IMR-90 (cell line): ENCODE measurements at regions not wholly inside any gene's neighbourhood (a gene's known extent, or its start where the extent isn't known, plus 50 kb on each side); places are given as distances from the start of the nearest gene placed in this dataset.

Source experiments
- ATAC-seq: fragments of 200-7000 bp; cut with Tn5 transposase; 2 replicates; pipeline ENCODE4 v1.9.1; 2020; ENCODE audit warnings: low read depth, mild to moderate bottlenecking, moderate library complexity
- BruUV-seq: library from RNA; stranded (reverse); fragments of 400-500 nt; replicated peaks from 2 replicates; lab custom pipeline; 2021; lab: Mats Ljungman, UMichigan
- CTCF ChIA-PET: fragments of 300-600 bp; formaldehyde crosslinking; extraction: SDS; loops from one replicate; lab custom pipeline; 2021; ENCODE audit warnings: antibody characterized with exemption; lab: Yijun Ruan, JAX
- POLR2A ChIA-PET: fragments of 300-600 bp; sonication (Branson Sonifier 250); formaldehyde crosslinking; loops from one replicate; lab custom pipeline; 2022; ENCODE audit warnings: antibody characterized with exemption; ENCODE audit not compliant: unreplicated experiment; lab: Charles Lee
- DNase-seq: peaks from one replicate; pipeline ENCODE4 v3.0.0; 2013
- H2AFZ ChIP-seq: replicated peaks from 2 replicates; pipeline ENCODE3; 2013; ENCODE audit warnings: low read length, mild to moderate bottlenecking; ENCODE audit not compliant: poor library complexity
- H2AK5ac ChIP-seq: 2 replicates; pipeline ENCODE4 v1.6.1; 2013; ENCODE audit warnings: low read depth, low read length, inconsistent platforms
- H2AK9ac ChIP-seq: replicated peaks from 2 replicates; pipeline ENCODE3; 2013; ENCODE audit warnings: mild to moderate bottlenecking, low read depth, low read length, moderate library complexity; ENCODE audit not compliant: poor library complexity
- H2BK120ac ChIP-seq: 2 replicates; pipeline ENCODE4 v1.6.1; 2013; ENCODE audit warnings: low read depth, low read length, inconsistent platforms
- H2BK15ac ChIP-seq: 3 replicates; pipeline ENCODE4 v1.6.1; 2013; ENCODE audit warnings: low read depth, low read length, inconsistent platforms
- H2BK20ac ChIP-seq: 2 replicates; pipeline ENCODE4 v1.6.1; 2013; ENCODE audit warnings: low read depth, mild to moderate bottlenecking, inconsistent platforms, low read length, moderate library complexity
- H2BK5ac ChIP-seq: 2 replicates; pipeline ENCODE4 v1.6.1; 2013; ENCODE audit warnings: mild to moderate bottlenecking, low read depth, low read length, inconsistent platforms; ENCODE audit not compliant: poor library complexity, severe bottlenecking
- H3K14ac ChIP-seq: replicated peaks from 2 replicates; pipeline ENCODE4 v1.6.1; 2013; ENCODE audit warnings: low read depth, low read length, inconsistent platforms
- H3K18ac ChIP-seq: 2 replicates; pipeline ENCODE4 v1.6.1; 2013; ENCODE audit warnings: low read depth, low read length, control low read depth
- H3K23ac ChIP-seq: 2 replicates; pipeline ENCODE4 v1.6.1; 2013; ENCODE audit warnings: low read depth, low read length, inconsistent platforms
- H3K27ac ChIP-seq: 2 replicates; pipeline ENCODE4 v1.5.1; 2013; ENCODE audit warnings: mild to moderate bottlenecking, control low read depth, low read length; ENCODE audit not compliant: insufficient read depth
- H3K27me3 ChIP-seq: 2 replicates; pipeline ENCODE4 v1.6.1; 2013; ENCODE audit warnings: low read length; ENCODE audit not compliant: control insufficient read depth, insufficient read depth
- H3K36me3 ChIP-seq: 2 replicates; pipeline ENCODE4 v1.6.1; 2013; ENCODE audit warnings: low read length, mixed read lengths; ENCODE audit not compliant: control insufficient read depth, insufficient read depth
- H3K4ac ChIP-seq: 2 replicates; pipeline ENCODE4 v1.6.1; 2013; ENCODE audit warnings: low read depth, low read length, inconsistent platforms
- H3K4me1 ChIP-seq: 2 replicates; pipeline ENCODE4 v1.6.1; 2013; ENCODE audit warnings: low read length, mixed read lengths; ENCODE audit not compliant: control insufficient read depth, insufficient read depth
- H3K4me2 ChIP-seq: 2 replicates; pipeline ENCODE4 v1.6.1; 2013; ENCODE audit warnings: low read depth, mild to moderate bottlenecking, control low read depth, low read length, moderate library complexity
- H3K4me3 ChIP-seq: 2 replicates; pipeline ENCODE4 v1.5.1; 2013; ENCODE audit warnings: low read depth, mild to moderate bottlenecking, control low read depth, low read length, moderate library complexity; ENCODE audit not compliant: insufficient read depth
- H3K56ac ChIP-seq: 2 replicates; pipeline ENCODE4 v1.6.1; 2013; ENCODE audit warnings: low read length, inconsistent platforms; ENCODE audit not compliant: insufficient read depth; ENCODE audit errors: extremely low read depth
- H3K79me1 ChIP-seq, 2 experiments: 2 replicates each; pipeline ENCODE4 v1.6.1; 2013; ENCODE audit warnings: low read length in 2 of 2, inconsistent platforms in 1 of 2, low read depth in 1 of 2
- H3K9ac ChIP-seq: 2 replicates; pipeline ENCODE4 v1.6.1; 2013; ENCODE audit warnings: low read depth, low read length, control low read depth
- H3K9me1 ChIP-seq: 2 replicates; pipeline ENCODE4 v1.6.1; 2013; ENCODE audit warnings: low read length, inconsistent platforms; ENCODE audit not compliant: insufficient read depth
- H3K9me3 ChIP-seq: 2 replicates; pipeline ENCODE4 v1.6.1; 2013; ENCODE audit warnings: low read length; ENCODE audit not compliant: control insufficient read depth, insufficient read depth
- H4K20me1 ChIP-seq: 2 replicates; pipeline ENCODE4 v1.6.1; 2013; ENCODE audit warnings: low read length, inconsistent platforms; ENCODE audit not compliant: insufficient read depth
- H4K5ac ChIP-seq: 2 replicates; pipeline ENCODE4 v1.6.1; 2013; ENCODE audit warnings: mild to moderate bottlenecking, low read depth, low read length, control low read depth
- H4K8ac ChIP-seq, 2 experiments: 2 replicates each; pipeline ENCODE4 v1.6.1; 2013; ENCODE audit warnings: low read depth in 2 of 2, low read length in 2 of 2, control low read depth in 1 of 2, inconsistent platforms in 1 of 2
- H4K91ac ChIP-seq: 2 replicates; pipeline ENCODE4 v1.6.1; 2013; ENCODE audit warnings: low read depth, low read length, inconsistent platforms; ENCODE audit not compliant: insufficient read depth
- BHLHE40 ChIP-seq: fragments of 150-350 bp; IDR thresholded peaks from 2 replicates; pipeline ENCODE4 v1.6.1; 2016; ENCODE audit warnings: mild to moderate bottlenecking, low read depth, low read length
- CEBPB ChIP-seq: IDR thresholded peaks from 2 replicates; pipeline ENCODE4 v1.6.1; 2012; ENCODE audit warnings: low read depth, low read length, improper control_type of control experiment
- CHD1 ChIP-seq: IDR thresholded peaks from 2 replicates; pipeline ENCODE4 v1.6.1; 2012; ENCODE audit warnings: low read depth, low read length, improper control_type of control experiment
- FOS ChIP-seq: fragments of 150-350 bp; IDR thresholded peaks from 2 replicates; pipeline ENCODE4 v1.6.1; 2016; ENCODE audit warnings: low read depth, low read length
- MAFK ChIP-seq: IDR thresholded peaks from 2 replicates; pipeline ENCODE4 v1.6.1; 2012; ENCODE audit warnings: low read depth, low read length, improper control_type of control experiment
- MAZ ChIP-seq: IDR thresholded peaks from 2 replicates; pipeline ENCODE4 v1.6.1; 2012; ENCODE audit warnings: low read depth, mild to moderate bottlenecking, low read length, improper control_type of control experiment, moderate library complexity, borderline replicate concordance
- MXI1 ChIP-seq: IDR thresholded peaks from 2 replicates; pipeline ENCODE4 v1.6.1; 2012; ENCODE audit warnings: low read depth, mild to moderate bottlenecking, low read length, moderate library complexity, borderline replicate concordance
- NFE2L2 ChIP-seq: fragments of 150-350 bp; IDR thresholded peaks from 2 replicates; pipeline ENCODE4 v1.6.1; 2016; ENCODE audit warnings: low read depth, mild to moderate bottlenecking, low read length
- POLR2A ChIP-seq: IDR thresholded peaks from 2 replicates; pipeline ENCODE4 v1.6.1; 2012; ENCODE audit warnings: mild to moderate bottlenecking, low read depth, low read length
- RAD21 ChIP-seq: IDR thresholded peaks from 2 replicates; pipeline ENCODE4 v1.6.1; 2012; ENCODE audit warnings: low read length, improper control_type of control experiment
- RCOR1 ChIP-seq: IDR thresholded peaks from 2 replicates; pipeline ENCODE4 v1.6.1; 2012; ENCODE audit warnings: mild to moderate bottlenecking, low read length, improper control_type of control experiment; ENCODE audit not compliant: insufficient replicate concordance
- RFX5 ChIP-seq: IDR thresholded peaks from 2 replicates; pipeline ENCODE4 v1.8.0; 2012; ENCODE audit warnings: low read depth, mild to moderate bottlenecking, low read length, moderate library complexity
- SMC3 ChIP-seq: fragments of 150-350 bp; IDR thresholded peaks from 2 replicates; pipeline ENCODE4 v1.6.1; 2016; ENCODE audit warnings: low read depth, mild to moderate bottlenecking, antibody characterized with exemption, low read length, moderate library complexity
- WGBS, 2 experiments: methylation state at CpG; one replicate each; pipeline versions ENCODE4 v1.1.5 to v1.1.7; 2013; ENCODE audit warnings: missing lambda C conversion rate in 2 of 2; ENCODE audit not compliant: insufficient read length in 1 of 2; ENCODE audit errors: extremely low coverage in 2 of 2; 5-methylcytosine and 5-hydroxymethylcytosine counted together
- dilution Hi-C: fragments of 300-500 bp; cut with HindIII; formaldehyde crosslinking; loops from one replicate; pipeline ENCODE4 v1.14.3; 2018; ENCODE audit warnings: low sequenced_read_pairs; ENCODE audit not compliant: unreplicated experiment
- in situ Hi-C: fragments of 300-500 bp; cut with MboI; formaldehyde crosslinking; loops from 3 replicates; pipeline ENCODE4 v1.14.3; 2019; ENCODE audit warnings: low sequenced_read_pairs, inconsistent platforms, mixed read lengths
- intact Hi-C: fragments of 100-400 bp; cut with micrococcal nuclease; formaldehyde crosslinking; loops from 2 replicates; pipeline ENCODE4 v1.10.0; 2022
- TF ChIP-seq, protein P1 (sequence below): conservative IDR thresholded peaks from 2 replicates; pipeline ENCODE4 v1.5.1; 2012; ENCODE audit warnings: mild to moderate bottlenecking, low read depth, low read length, improper control_type of control experiment
- TF ChIP-seq, protein P2 (sequence below): fragments of 150-350 bp; IDR thresholded peaks from 2 replicates; pipeline ENCODE4 v1.6.1; 2017; ENCODE audit warnings: mild to moderate bottlenecking, antibody characterized with exemption, low read length, low read depth
- TF ChIP-seq, protein P3 (sequence below): fragments of 150-350 bp; IDR thresholded peaks from 2 replicates; pipeline ENCODE4 v1.6.1; 2016; ENCODE audit warnings: low read depth, mild to moderate bottlenecking, low read length, moderate library complexity, borderline replicate concordance

DNA sequence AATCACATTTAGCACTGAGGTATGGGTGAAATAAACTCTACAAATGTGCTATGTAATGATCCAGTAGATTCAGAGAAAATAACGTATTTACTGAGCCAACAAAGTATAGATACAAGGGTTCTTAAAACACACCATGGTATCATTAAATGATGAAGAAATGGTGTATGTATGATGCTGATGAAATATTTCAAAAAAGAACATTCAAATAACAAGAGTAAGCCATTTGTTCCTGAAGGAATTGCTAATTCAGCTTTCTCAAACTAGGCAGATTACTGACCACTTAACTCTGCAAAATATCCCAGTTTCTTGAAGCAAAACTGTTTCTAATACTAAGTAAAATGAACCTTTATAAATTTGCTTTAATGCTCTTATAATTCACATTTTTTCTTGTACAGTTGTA is 97.6 kb upstream of the IFNE start:
- no peak overlapping the region for H2AK5ac ChIP-seq
- no CpG with 5 or more reads among the region's 1 CpG for WGBS, 2 experiments
- H3K9me3 ChIP-seq: no peaks in the 10 kb centered on the region
- no peaks in the 10 kb centered on the region for H4K20me1 ChIP-seq
- peaks cover 9% of the 10 kb centered on the region for H3K4me1 ChIP-seq
- no TSS peak for BruUV-seq
- no peak overlapping the region for H3K14ac ChIP-seq
- H3K9me1 ChIP-seq: peaks cover 4% of the 10 kb centered on the region
- no peak overlapping the region for H3K56ac ChIP-seq
- no peak overlapping the region for H4K91ac ChIP-seq
- H3K18ac ChIP-seq: peak overlapping the region; percentile 43; the same call in 1 of the 2 replicates
- intact Hi-C loops (loop anchor here (5.0 kb wide), 2 partner anchors 98 to 208 kb away; no protein-coding TSS in a partner anchor), dilution Hi-C loops (no loop called here), in situ Hi-C loops (loop anchor here (25.0 kb wide), 1 partner anchor 408 kb away; the partner anchor contains the start of genes CDKN2A and CDKN2B-AS1)
- TF ChIP-seq MAZ: no peak
- TF ChIP-seq NFE2L2: no peak
- no peak for TF ChIP-seq CEBPB
- no peak for TF ChIP-seq MXI1
- TF ChIP-seq RFX5: no peak
- no peak for TF ChIP-seq RCOR1
- TF ChIP-seq, protein P1, sequence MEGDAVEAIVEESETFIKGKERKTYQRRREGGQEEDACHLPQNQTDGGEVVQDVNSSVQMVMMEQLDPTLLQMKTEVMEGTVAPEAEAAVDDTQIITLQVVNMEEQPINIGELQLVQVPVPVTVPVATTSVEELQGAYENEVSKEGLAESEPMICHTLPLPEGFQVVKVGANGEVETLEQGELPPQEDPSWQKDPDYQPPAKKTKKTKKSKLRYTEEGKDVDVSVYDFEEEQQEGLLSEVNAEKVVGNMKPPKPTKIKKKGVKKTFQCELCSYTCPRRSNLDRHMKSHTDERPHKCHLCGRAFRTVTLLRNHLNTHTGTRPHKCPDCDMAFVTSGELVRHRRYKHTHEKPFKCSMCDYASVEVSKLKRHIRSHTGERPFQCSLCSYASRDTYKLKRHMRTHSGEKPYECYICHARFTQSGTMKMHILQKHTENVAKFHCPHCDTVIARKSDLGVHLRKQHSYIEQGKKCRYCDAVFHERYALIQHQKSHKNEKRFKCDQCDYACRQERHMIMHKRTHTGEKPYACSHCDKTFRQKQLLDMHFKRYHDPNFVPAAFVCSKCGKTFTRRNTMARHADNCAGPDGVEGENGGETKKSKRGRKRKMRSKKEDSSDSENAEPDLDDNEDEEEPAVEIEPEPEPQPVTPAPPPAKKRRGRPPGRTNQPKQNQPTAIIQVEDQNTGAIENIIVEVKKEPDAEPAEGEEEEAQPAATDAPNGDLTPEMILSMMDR: no peak
- TF ChIP-seq MAFK: no peak
- TF ChIP-seq POLR2A: no peak
- no peak for TF ChIP-seq SMC3
- TF ChIP-seq BHLHE40: no peak
- TF ChIP-seq, protein P2, sequence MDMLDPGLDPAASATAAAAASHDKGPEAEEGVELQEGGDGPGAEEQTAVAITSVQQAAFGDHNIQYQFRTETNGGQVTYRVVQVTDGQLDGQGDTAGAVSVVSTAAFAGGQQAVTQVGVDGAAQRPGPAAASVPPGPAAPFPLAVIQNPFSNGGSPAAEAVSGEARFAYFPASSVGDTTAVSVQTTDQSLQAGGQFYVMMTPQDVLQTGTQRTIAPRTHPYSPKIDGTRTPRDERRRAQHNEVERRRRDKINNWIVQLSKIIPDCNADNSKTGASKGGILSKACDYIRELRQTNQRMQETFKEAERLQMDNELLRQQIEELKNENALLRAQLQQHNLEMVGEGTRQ: no peak
- TF ChIP-seq RAD21: no peak
- TF ChIP-seq, protein P3, sequence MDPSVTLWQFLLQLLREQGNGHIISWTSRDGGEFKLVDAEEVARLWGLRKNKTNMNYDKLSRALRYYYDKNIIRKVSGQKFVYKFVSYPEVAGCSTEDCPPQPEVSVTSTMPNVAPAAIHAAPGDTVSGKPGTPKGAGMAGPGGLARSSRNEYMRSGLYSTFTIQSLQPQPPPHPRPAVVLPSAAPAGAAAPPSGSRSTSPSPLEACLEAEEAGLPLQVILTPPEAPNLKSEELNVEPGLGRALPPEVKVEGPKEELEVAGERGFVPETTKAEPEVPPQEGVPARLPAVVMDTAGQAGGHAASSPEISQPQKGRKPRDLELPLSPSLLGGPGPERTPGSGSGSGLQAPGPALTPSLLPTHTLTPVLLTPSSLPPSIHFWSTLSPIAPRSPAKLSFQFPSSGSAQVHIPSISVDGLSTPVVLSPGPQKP: no peak
- TF ChIP-seq FOS: no peak
- no peak for TF ChIP-seq CHD1
- no peak overlapping the region for H2BK20ac ChIP-seq
- H2AK9ac ChIP-seq: no peak overlapping the region
- H3K23ac ChIP-seq: no peak overlapping the region
- no peak overlapping the region for H3K9ac ChIP-seq
- peak overlapping the region in 1 of 2 experiments; percentile 90; a peak in 2 of 4 replicates for H4K8ac ChIP-seq
- H2BK5ac ChIP-seq: peak overlapping the region; percentile 37
- peak overlapping the region; percentile 25; the same call in 1 of the 2 replicates for H3K4me2 ChIP-seq
- H2BK15ac ChIP-seq: no peak overlapping the region; the same call in 2 of the 3 replicates
- 0 out of 2 replicates have a peak overlapping the region, but pooled peaks have one; percentile 47 for H4K5ac ChIP-seq
- no peaks in the 10 kb centered on the region for H3K27me3 ChIP-seq
- no peaks in the 10 kb centered on the region for H3K36me3 ChIP-seq
- POLR2A ChIA-PET: no interaction called here
- H3K27ac ChIP-seq: no peak overlapping the region
- no peak overlapping the region; the same call in 1 of the 2 replicates for H2BK120ac ChIP-seq
- no peak for ATAC-seq
- CTCF ChIA-PET: no interaction called here
- no peak overlapping the region for H3K4me3 ChIP-seq
- H2AFZ ChIP-seq: no peak overlapping the region
- H3K79me1 ChIP-seq: peaks cover 0 to 7% of the 10 kb centered on the region in 2 experiments; a peak in 2 of 4 replicates
- no peak overlapping the region for H3K4ac ChIP-seq
- no peak for DNase-seq
